ENCODE measurements at regions not wholly inside any gene's neighbourhood (a gene's known extent, or its start where the extent isn't known, plus 50 kb on each side); places are given as distances from the start of the nearest gene placed in this dataset.

- in situ Hi-C loops (cut with MboI; ENCODE audit: low pct_unique_long_range_greater_than_20kb, low sequenced_read_pairs, unreplicated experiment) = no loop called here
- no peak for DNase-seq (ENCODE audit: low spot score)
- TF ChIP-seq CTCF (IDR thresholded peaks at IDR 0.05; ENCODE audit: extremely low read depth, insufficient read depth, missing control alignments) = no peak
Measured at GRCh38 chr12:85714425-85714824, 121.8 kb downstream of the RASSF9 start.

- in situ Hi-C loops (cut with MboI; ENCODE audit: low pct_unique_long_range_greater_than_20kb, low sequenced_read_pairs, unreplicated experiment) = no loop called here
- no peak for TF ChIP-seq CTCF (IDR thresholded peaks at IDR 0.05; ENCODE audit: extremely low read depth, insufficient read depth, missing control alignments)
- DNase-seq (ENCODE audit: low spot score) = no peak
Measured at GRCh38 chr12:85720308-85721033, 115.7 kb downstream of the RASSF9 start.

- TF ChIP-seq CTCF (IDR thresholded peaks at IDR 0.05; ENCODE audit: extremely low read depth, insufficient read depth, missing control alignments) = no peak
- in situ Hi-C loops (cut with MboI; ENCODE audit: low pct_unique_long_range_greater_than_20kb, low sequenced_read_pairs, unreplicated experiment) = no loop called here
- DNase-seq (ENCODE audit: low spot score) = no peak
Measured at GRCh38 chr12:85725991-85726390, 110.2 kb downstream of the RASSF9 start.

GRCh38 chr12:85733221-85733840, 102.9 kb downstream of the RASSF9 start:
- DNase-seq (ENCODE audit: low spot score) = no peak
- in situ Hi-C loops (cut with MboI; ENCODE audit: low pct_unique_long_range_greater_than_20kb, low sequenced_read_pairs, unreplicated experiment) = no loop called here

GRCh38 chr12:85733984-85734383, 102.2 kb downstream of the RASSF9 start:
- no peak for TF ChIP-seq CTCF (IDR thresholded peaks at IDR 0.05; ENCODE audit: extremely low read depth, insufficient read depth, missing control alignments)
- DNase-seq (ENCODE audit: low spot score) = no peak
- in situ Hi-C loops (cut with MboI; ENCODE audit: low pct_unique_long_range_greater_than_20kb, low sequenced_read_pairs, unreplicated experiment) = no loop called here

More at GRCh38 chr12:85733221-85733840, 102.9 kb downstream of the RASSF9 start:
- no peak for TF ChIP-seq CTCF (IDR thresholded peaks at IDR 0.05; ENCODE audit: extremely low read depth, insufficient read depth, missing control alignments)

- no peak for TF ChIP-seq CTCF (IDR thresholded peaks at IDR 0.05; ENCODE audit: extremely low read depth, insufficient read depth, missing control alignments)
- no peak for DNase-seq (ENCODE audit: low spot score)
- in situ Hi-C loops (cut with MboI; ENCODE audit: low pct_unique_long_range_greater_than_20kb, low sequenced_read_pairs, unreplicated experiment) = no loop called here
Measured at GRCh38 chr12:85740186-85740585, 96.0 kb downstream of the RASSF9 start.
